Activated CD4-positive, alpha-beta memory T cell treated with anti-CD3 and anti-CD28 coated beads for 36 hours (primary cell): ENCODE measurements at regions not wholly inside any gene's neighbourhood (a gene's known extent, or its start where the extent isn't known, plus 50 kb on each side); places are given as distances from the start of the nearest gene placed in this dataset.
"Not testable (repeated sequence)": the region's sequence is repeated elsewhere in the genome, so short reads cannot be mapped to it uniquely, and the experiment has no call there.

Experiments used
- CTCF ChIA-PET: fragments of 350-600 bp; sonication (Branson Sonifier 250); formaldehyde crosslinking; loops from one replicate; lab custom pipeline; 2021; ENCODE audit warnings: antibody characterized with exemption, inconsistent platforms; lab: Charles Lee
- POLR2A ChIA-PET: fragments of 350-600 bp; sonication (Branson Sonifier 250); formaldehyde crosslinking; loops from one replicate; lab custom pipeline; 2021; ENCODE audit warnings: antibody characterized with exemption; lab: Charles Lee
- DNase-seq: peaks from one replicate; pipeline ENCODE4 v3.0.0-alpha.2; 2020
- H3K27ac Mint-ChIP-seq: one replicate; pipeline ENCODE4 v1.8.0; 2021; ENCODE audit warnings: mixed read lengths
- H3K27me3 Mint-ChIP-seq: one replicate; pipeline ENCODE4 v1.8.0; 2021; ENCODE audit warnings: mixed read lengths
- H3K36me3 Mint-ChIP-seq: one replicate; pipeline ENCODE4 v1.8.0; 2021; ENCODE audit warnings: mixed read lengths
- H3K4me1 Mint-ChIP-seq: one replicate; pipeline ENCODE4 v1.8.0; 2021; ENCODE audit warnings: low read depth, mixed read lengths
- H3K4me3 Mint-ChIP-seq: one replicate; pipeline ENCODE4 v1.8.0; 2021; ENCODE audit warnings: mild to moderate bottlenecking, mixed read lengths
- H3K9me3 Mint-ChIP-seq: one replicate; pipeline ENCODE4 v1.8.0; 2021; ENCODE audit warnings: mixed read lengths
- intact Hi-C: fragments of 100-400 bp; cut with micrococcal nuclease; formaldehyde crosslinking; loops from one replicate; pipeline ENCODE4 v1.15.1; 2023

GRCh38 chr1:157255891-157256290 lies 117.7 kb upstream of the ETV3 start:
- H3K36me3 Mint-ChIP-seq, H3K27ac Mint-ChIP-seq, H3K4me3 Mint-ChIP-seq, H3K4me1 Mint-ChIP-seq, DNase-seq, POLR2A ChIA-PET, CTCF ChIA-PET, H3K9me3 Mint-ChIP-seq, intact Hi-C loops: not testable (repeated sequence)
- H3K27me3 Mint-ChIP-seq, result peaks cover 24% of the 10 kb centered on the region

- H3K9me3 Mint-ChIP-seq, H3K27ac Mint-ChIP-seq, DNase-seq, H3K36me3 Mint-ChIP-seq, intact Hi-C loops, POLR2A ChIA-PET, H3K4me3 Mint-ChIP-seq, CTCF ChIA-PET, H3K4me1 Mint-ChIP-seq: not testable (repeated sequence)
- peaks cover 31% of the 10 kb centered on the region for H3K27me3 Mint-ChIP-seq
Measured at GRCh38 chr1:157254183-157254582, 116.0 kb upstream of the ETV3 start.

GRCh38 chr1:157252473-157252872 lies 114.3 kb upstream of the ETV3 start:
- ChIA-PET POLR2A (no interaction called here), CTCF (no interaction called here)
- Mint-ChIP-seq H3K27ac (no peak overlapping the region), H3K9me3 (no peaks in the 10 kb centered on the region), H3K4me1 (no peaks in the 10 kb centered on the region), H3K36me3 (no peaks in the 10 kb centered on the region), H3K4me3 (no peak overlapping the region), H3K27me3 (peaks cover 41% of the 10 kb centered on the region)
- intact Hi-C loops, result no loop called here
- no peak for DNase-seq

- no peak for DNase-seq
- ChIA-PET CTCF (no interaction called here), POLR2A (no interaction called here)
- no peak overlapping the region for H3K4me3 Mint-ChIP-seq
- H3K27me3 Mint-ChIP-seq, result peaks cover 47% of the 10 kb centered on the region
- no peak overlapping the region for H3K27ac Mint-ChIP-seq
- intact Hi-C loops, result no loop called here
- H3K4me1 Mint-ChIP-seq, result no peaks in the 10 kb centered on the region
- H3K36me3 Mint-ChIP-seq, result no peaks in the 10 kb centered on the region
- H3K9me3 Mint-ChIP-seq, result no peaks in the 10 kb centered on the region
Measured at GRCh38 chr1:157249739-157250138, 111.5 kb upstream of the ETV3 start.

- CTCF ChIA-PET, result no interaction called here
- no peaks in the 10 kb centered on the region for H3K4me1 Mint-ChIP-seq
- DNase-seq, result no peak
- intact Hi-C loops, result no loop called here
- no peak overlapping the region for H3K4me3 Mint-ChIP-seq
- H3K27ac Mint-ChIP-seq, result no peak overlapping the region
- no peaks in the 10 kb centered on the region for H3K9me3 Mint-ChIP-seq
- H3K27me3 Mint-ChIP-seq, result peaks cover 46% of the 10 kb centered on the region
- no peaks in the 10 kb centered on the region for H3K36me3 Mint-ChIP-seq
- POLR2A ChIA-PET, result no interaction called here
Measured at GRCh38 chr1:157249326-157249725, 111.1 kb upstream of the ETV3 start.

GRCh38 chr1:157247764-157248049 lies 109.5 kb upstream of the ETV3 start:
- H3K27me3 Mint-ChIP-seq, result peaks cover 37% of the 10 kb centered on the region
- H3K4me1 Mint-ChIP-seq, H3K27ac Mint-ChIP-seq, CTCF ChIA-PET, H3K4me3 Mint-ChIP-seq, H3K9me3 Mint-ChIP-seq, POLR2A ChIA-PET, DNase-seq, intact Hi-C loops, H3K36me3 Mint-ChIP-seq: not testable (repeated sequence)

- Mint-ChIP-seq H3K36me3 (no peaks in the 10 kb centered on the region), H3K4me1 (no peaks in the 10 kb centered on the region), H3K9me3 (no peaks in the 10 kb centered on the region), H3K27me3 (peaks cover 34% of the 10 kb centered on the region), H3K4me3 (no peak overlapping the region), H3K27ac (no peak overlapping the region)
- CTCF ChIA-PET, result no interaction called here
- intact Hi-C loops, result no loop called here
- POLR2A ChIA-PET, result no interaction called here
- DNase-seq, result no peak
Measured at GRCh38 chr1:157247005-157247763, 109.0 kb upstream of the ETV3 start.

- H3K27ac Mint-ChIP-seq, result no peak overlapping the region
- no peak for DNase-seq
- ChIA-PET POLR2A (no interaction called here), CTCF (no interaction called here)
- H3K4me3 Mint-ChIP-seq, result no peak overlapping the region
- no peaks in the 10 kb centered on the region for H3K4me1 Mint-ChIP-seq
- no peaks in the 10 kb centered on the region for H3K9me3 Mint-ChIP-seq
- intact Hi-C loops, result no loop called here
- H3K36me3 Mint-ChIP-seq, result no peaks in the 10 kb centered on the region
- peaks cover 34% of the 10 kb centered on the region for H3K27me3 Mint-ChIP-seq
Measured at GRCh38 chr1:157245823-157246222, 107.6 kb upstream of the ETV3 start.

- Mint-ChIP-seq H3K4me3 (no peak overlapping the region), H3K36me3 (no peaks in the 10 kb centered on the region), H3K4me1 (no peaks in the 10 kb centered on the region), H3K27ac (no peak overlapping the region), H3K9me3 (no peaks in the 10 kb centered on the region), H3K27me3 (peaks cover 12% of the 10 kb centered on the region)
- DNase-seq, result no peak
- ChIA-PET CTCF (no interaction called here), POLR2A (no interaction called here)
- intact Hi-C loops, result no loop called here
Measured at GRCh38 chr1:157241185-157241538, 103.0 kb upstream of the ETV3 start.

GRCh38 chr1:157240495-157241184 lies 102.4 kb upstream of the ETV3 start:
- H3K4me1 Mint-ChIP-seq, result no peaks in the 10 kb centered on the region
- CTCF ChIA-PET, result no interaction called here
- intact Hi-C loops, result no loop called here
- POLR2A ChIA-PET, result no interaction called here
- H3K4me3 Mint-ChIP-seq, result no peak overlapping the region
- peaks cover 9% of the 10 kb centered on the region for H3K27me3 Mint-ChIP-seq
- H3K9me3 Mint-ChIP-seq, result no peaks in the 10 kb centered on the region
- no peak overlapping the region for H3K27ac Mint-ChIP-seq
- no peak for DNase-seq
- no peaks in the 10 kb centered on the region for H3K36me3 Mint-ChIP-seq

GRCh38 chr1:157239936-157240335 lies 101.7 kb upstream of the ETV3 start:
- Mint-ChIP-seq H3K27ac (no peak overlapping the region), H3K4me3 (no peak overlapping the region), H3K9me3 (no peaks in the 10 kb centered on the region), H3K4me1 (no peaks in the 10 kb centered on the region), H3K36me3 (no peaks in the 10 kb centered on the region), H3K27me3 (peaks cover 9% of the 10 kb centered on the region)
- ChIA-PET CTCF (no interaction called here), POLR2A (no interaction called here)
- DNase-seq, result no peak
- intact Hi-C loops, result no loop called here

GRCh38 chr1:157238585-157238984 lies 100.4 kb upstream of the ETV3 start:
- intact Hi-C loops, result no loop called here
- DNase-seq, result no peak
- POLR2A ChIA-PET, result no interaction called here
- peaks cover 9% of the 10 kb centered on the region for H3K27me3 Mint-ChIP-seq
- H3K4me1 Mint-ChIP-seq, result no peaks in the 10 kb centered on the region
- no peak overlapping the region for H3K4me3 Mint-ChIP-seq
- CTCF ChIA-PET, result no interaction called here
- H3K36me3 Mint-ChIP-seq, result no peaks in the 10 kb centered on the region
- no peak overlapping the region for H3K27ac Mint-ChIP-seq
- no peaks in the 10 kb centered on the region for H3K9me3 Mint-ChIP-seq

GRCh38 chr1:157237981-157238380 lies 99.8 kb upstream of the ETV3 start:
- H3K4me3 Mint-ChIP-seq, result no peak overlapping the region
- ChIA-PET CTCF (no interaction called here), POLR2A (no interaction called here)
- no peaks in the 10 kb centered on the region for H3K4me1 Mint-ChIP-seq
- H3K27me3 Mint-ChIP-seq, result peaks cover 8% of the 10 kb centered on the region
- intact Hi-C loops, result no loop called here
- DNase-seq, result no peak
- H3K27ac Mint-ChIP-seq, result no peak overlapping the region
- H3K9me3 Mint-ChIP-seq, result no peaks in the 10 kb centered on the region
- no peaks in the 10 kb centered on the region for H3K36me3 Mint-ChIP-seq
